SU-DHL-6 (cell line): ENCODE measurements at regions not wholly inside any gene's neighbourhood (a gene's known extent, or its start where the extent isn't known, plus 50 kb on each side); places are given as distances from the start of the nearest gene placed in this dataset.

Experiments
- CTCF ChIP-seq: fragments of 200-600 bp; sonication (generic); IDR thresholded peaks from one replicate; pipeline ENCODE4 v1.5.1; 2017; ENCODE audit warnings: antibody characterized with exemption, mild to moderate bottlenecking, low read length, moderate library complexity; ENCODE audit not compliant: insufficient read depth, poor library complexity, severe bottlenecking
- EZH2phosphoT487 ChIP-seq: fragments of 200-600 bp; sonication (generic), shearing (Covaris generic); conservative IDR thresholded peaks from 2 replicates; pipeline ENCODE4 v1.6.1; 2018; ENCODE audit warnings: mild to moderate bottlenecking, antibody characterized with exemption, low read length, moderate library complexity, mixed read lengths

- no peak for TF ChIP-seq CTCF
- no peak for TF ChIP-seq EZH2phosphoT487
Measured at GRCh38 chr2:133936601-133937000, 317.3 kb upstream of the MGAT5 start.
